22Rv1 (cell line): ENCODE measurements at regions not wholly inside any gene's neighbourhood (a gene's known extent, or its start where the extent isn't known, plus 50 kb on each side); places are given as distances from the start of the nearest gene placed in this dataset.

Source experiments
- H3K27ac ChIP-seq: fragments of 450-650 bp; 2 replicates; pipeline ENCODE4 v1.5.1; 2017
- CTCF ChIP-seq: fragments of 450-650 bp; IDR thresholded peaks from 2 replicates; pipeline ENCODE4 v1.5.1; 2017; ENCODE audit warnings: mild to moderate bottlenecking
- ZFX ChIP-seq: fragments of 450-650 bp; IDR thresholded peaks from 2 replicates; pipeline ENCODE4 v1.6.1; 2017; ENCODE audit warnings: antibody characterized with exemption, borderline replicate concordance

- H3K27ac ChIP-seq: no peak overlapping the region
- no peak for TF ChIP-seq CTCF
- TF ChIP-seq ZFX: no peak
Measured at GRCh38 chr7:41378156-41378555, 324.7 kb downstream of the INHBA start.

GRCh38 chr7:41375582-41375981 lies 327.3 kb downstream of the INHBA start:
- TF ChIP-seq ZFX (no peak), CTCF (no peak)
- H3K27ac ChIP-seq: no peak overlapping the region

DNA sequence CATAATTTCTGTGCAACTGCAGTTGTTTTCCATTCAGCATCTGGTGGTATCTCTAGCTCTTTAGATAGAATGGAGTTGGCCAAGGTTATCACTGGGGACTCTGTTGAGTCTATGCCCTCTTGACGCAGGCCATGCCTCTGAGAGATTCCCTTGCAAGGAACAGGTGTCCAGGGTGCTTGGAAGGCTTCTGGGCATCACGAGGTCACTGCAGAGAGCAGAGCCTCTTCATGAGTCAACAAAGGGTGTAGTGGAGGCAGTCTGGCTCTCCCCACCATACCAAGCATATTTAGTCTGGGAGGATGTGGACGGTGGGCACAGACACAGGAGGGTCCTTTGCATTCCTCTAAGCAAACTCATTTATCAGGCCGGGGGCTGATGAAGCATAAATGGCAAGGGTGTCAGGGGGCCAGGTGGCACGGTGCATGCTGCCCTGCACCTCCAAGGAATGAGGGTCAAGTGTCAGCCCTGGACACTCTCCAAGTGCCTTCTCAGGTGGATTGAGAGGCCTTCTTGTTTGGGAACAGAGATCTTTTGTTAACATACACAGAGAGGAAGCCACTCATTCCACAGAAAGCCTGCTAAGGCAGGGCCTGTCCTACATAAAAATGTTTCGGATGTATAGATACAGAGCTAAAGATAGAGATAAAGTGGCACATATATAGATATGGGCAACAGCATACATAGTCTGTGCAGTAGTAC lies 328.6 kb downstream of the INHBA start:
- TF ChIP-seq ZFX (no peak), CTCF (no peak)
- H3K27ac ChIP-seq: no peak overlapping the region

GRCh38 chr7:41367967-41368882 lies 334.7 kb downstream of the INHBA start:
- H3K27ac ChIP-seq: no peak overlapping the region
- no peak for TF ChIP-seq CTCF
- TF ChIP-seq ZFX: no peak

DNA sequence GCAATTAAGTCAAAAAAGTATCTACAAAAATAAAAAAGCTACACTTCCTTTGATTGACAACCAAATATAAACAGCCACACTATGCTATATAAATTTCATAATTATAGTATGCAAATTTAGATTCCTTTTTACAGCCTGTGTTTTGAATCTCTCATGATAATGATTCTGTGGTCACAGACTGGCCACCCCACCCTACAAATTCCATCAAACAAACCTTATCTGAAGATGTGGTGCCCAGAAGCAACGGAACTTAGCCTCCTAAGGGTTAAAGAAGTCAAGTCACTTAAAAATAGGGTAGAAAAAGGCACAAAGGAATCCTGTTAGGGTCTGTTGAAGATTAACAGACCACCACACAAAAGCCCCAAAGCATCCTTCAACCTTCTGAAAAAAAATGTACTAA lies 351.8 kb downstream of the INHBA start:
- no peak overlapping the region for H3K27ac ChIP-seq
- no peak for TF ChIP-seq CTCF
- TF ChIP-seq ZFX: no peak

DNA sequence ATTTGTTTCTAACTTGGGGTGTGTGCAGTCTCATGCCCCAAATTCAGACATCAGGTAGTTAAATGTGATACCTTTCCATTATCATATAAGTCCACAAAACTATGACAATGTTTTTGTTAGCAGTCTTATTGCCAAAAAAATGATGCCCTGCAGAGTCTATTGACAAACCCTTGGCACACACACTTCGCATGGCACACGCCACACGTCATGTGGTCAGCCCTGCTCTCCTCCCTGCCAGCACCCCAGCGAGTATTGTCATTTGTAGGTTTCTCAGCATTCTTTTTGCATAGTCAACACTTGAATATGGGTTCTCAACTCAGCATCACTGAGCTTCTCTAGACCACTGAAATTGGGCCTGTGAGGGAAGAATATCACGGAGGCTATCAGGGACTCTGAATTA lies 356.0 kb downstream of the INHBA start:
- no peak overlapping the region for H3K27ac ChIP-seq
- TF ChIP-seq CTCF: no peak
- TF ChIP-seq ZFX: no peak
